Prostate gland (tissue), 2 donors: ENCODE measurements at regions not wholly inside any gene's neighbourhood (a gene's known extent, or its start where the extent isn't known, plus 50 kb on each side); places are given as distances from the start of the nearest gene placed in this dataset.

Experiments used
- POLR2A ChIP-seq: fragments of 450-650 bp; IDR thresholded peaks from one replicate; pipeline ENCODE4 v1.6.1; 2016; ENCODE audit warnings: antibody characterized with exemption, mild to moderate bottlenecking
- POLR2AphosphoS5 ChIP-seq: sonication (generic); formaldehyde crosslinking; IDR thresholded peaks from one replicate; pipeline ENCODE4 v1.6.1; 2017; ENCODE audit warnings: antibody characterized with exemption
- TF ChIP-seq, protein P1 (sequence below), 4 experiments: fragments of 200-600 bp in 2 of 4; fragments of 450-650 bp in 2 of 4; sonication (generic) in 2 of 4; IDR thresholded peaks; 1 replicate in 3 of 4; 2 replicates in 1 of 4; pipeline ENCODE4 v1.5.1; 2016 to 2019; ENCODE audit warnings: antibody characterized with exemption in 4 of 4, mild to moderate bottlenecking in 2 of 4, moderate library complexity in 2 of 4

DNA sequence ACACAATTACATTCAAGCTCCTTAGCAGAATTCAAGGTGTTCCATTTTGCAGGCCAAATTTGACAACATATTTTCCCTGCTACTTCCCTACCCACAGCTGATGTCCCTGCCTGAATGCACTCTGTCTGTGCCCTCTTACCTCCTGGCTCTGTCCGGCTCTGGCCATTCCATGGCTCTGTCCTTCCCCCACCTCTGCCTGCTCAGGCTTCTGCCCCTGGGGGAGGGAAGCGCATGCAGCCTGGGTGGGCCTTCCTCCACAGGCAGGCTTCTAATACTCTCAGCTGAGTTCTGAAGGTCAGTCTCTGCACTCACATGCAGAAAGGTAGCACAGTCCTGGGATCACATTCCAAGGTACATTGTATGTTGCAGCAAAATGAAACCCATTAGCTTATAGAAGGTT, 113.6 kb upstream of the CACNA2D3 start:
- TF ChIP-seq, protein P1, sequence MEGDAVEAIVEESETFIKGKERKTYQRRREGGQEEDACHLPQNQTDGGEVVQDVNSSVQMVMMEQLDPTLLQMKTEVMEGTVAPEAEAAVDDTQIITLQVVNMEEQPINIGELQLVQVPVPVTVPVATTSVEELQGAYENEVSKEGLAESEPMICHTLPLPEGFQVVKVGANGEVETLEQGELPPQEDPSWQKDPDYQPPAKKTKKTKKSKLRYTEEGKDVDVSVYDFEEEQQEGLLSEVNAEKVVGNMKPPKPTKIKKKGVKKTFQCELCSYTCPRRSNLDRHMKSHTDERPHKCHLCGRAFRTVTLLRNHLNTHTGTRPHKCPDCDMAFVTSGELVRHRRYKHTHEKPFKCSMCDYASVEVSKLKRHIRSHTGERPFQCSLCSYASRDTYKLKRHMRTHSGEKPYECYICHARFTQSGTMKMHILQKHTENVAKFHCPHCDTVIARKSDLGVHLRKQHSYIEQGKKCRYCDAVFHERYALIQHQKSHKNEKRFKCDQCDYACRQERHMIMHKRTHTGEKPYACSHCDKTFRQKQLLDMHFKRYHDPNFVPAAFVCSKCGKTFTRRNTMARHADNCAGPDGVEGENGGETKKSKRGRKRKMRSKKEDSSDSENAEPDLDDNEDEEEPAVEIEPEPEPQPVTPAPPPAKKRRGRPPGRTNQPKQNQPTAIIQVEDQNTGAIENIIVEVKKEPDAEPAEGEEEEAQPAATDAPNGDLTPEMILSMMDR (IDR thresholded peaks at IDR 0.05): no peak
- TF ChIP-seq POLR2AphosphoS5 (no peak), POLR2A (no peak)
